AG20443 (cell line): ENCODE measurements at regions not wholly inside any gene's neighbourhood (a gene's known extent, or its start where the extent isn't known, plus 50 kb on each side); places are given as distances from the start of the nearest gene placed in this dataset.

Source experiments
- DNase-seq: peaks from one replicate; pipeline ENCODE4 v3.0.0; 2012; ENCODE audit warnings: low spot score, mixed read lengths

- peak; percentile 79 for DNase-seq
These were observed 52.0 kb upstream of the OSBPL8 start for GRCh38 chr12:76611533-76611932.

GRCh38 chr12:76614364-76614763 is 54.8 kb upstream of the OSBPL8 start:
- no peak for DNase-seq

DNA sequence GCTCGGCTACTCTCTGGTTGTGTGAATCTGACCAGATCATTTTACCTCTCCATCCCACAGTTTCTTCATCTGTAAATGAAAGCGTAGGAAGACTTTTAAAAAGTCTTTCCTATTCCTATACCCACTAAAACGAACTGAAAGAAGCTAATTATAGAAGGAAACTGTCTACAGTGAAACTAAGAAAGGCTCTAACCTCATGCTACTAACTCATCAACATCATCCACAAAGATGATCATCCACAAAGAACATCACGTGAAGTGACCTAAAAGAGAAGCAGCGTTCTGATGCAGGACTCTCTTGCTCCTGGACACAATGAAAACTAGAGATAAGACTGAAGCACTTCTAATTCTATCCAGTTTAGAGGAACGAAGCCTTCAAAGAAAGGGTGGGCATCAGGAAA is 58.5 kb upstream of the OSBPL8 start:
- no peak for DNase-seq

- peak; percentile 68 for DNase-seq
These were observed 62.0 kb upstream of the OSBPL8 start for GRCh38 chr12:76621582-76622024.

DNA sequence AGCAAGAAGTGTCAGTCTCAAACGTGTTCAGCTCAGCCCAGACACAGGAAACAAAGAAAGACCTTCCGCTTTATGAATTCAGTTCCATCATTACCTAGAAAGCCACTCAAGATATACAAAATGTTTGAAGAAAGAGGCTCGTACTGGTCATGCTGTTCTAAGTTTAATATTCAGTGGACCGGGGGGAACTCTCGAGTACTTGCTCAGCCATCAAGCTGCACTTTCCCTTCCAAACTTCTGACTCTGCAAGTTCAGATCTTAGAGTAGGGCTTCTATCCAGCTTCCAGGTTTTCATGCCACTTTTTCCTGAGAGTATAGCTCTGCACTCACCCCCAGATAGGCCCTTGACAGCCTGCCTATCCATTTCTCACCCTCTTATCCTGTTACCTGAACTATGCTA is 62.8 kb upstream of the OSBPL8 start:
- DNase-seq: no peak

DNA sequence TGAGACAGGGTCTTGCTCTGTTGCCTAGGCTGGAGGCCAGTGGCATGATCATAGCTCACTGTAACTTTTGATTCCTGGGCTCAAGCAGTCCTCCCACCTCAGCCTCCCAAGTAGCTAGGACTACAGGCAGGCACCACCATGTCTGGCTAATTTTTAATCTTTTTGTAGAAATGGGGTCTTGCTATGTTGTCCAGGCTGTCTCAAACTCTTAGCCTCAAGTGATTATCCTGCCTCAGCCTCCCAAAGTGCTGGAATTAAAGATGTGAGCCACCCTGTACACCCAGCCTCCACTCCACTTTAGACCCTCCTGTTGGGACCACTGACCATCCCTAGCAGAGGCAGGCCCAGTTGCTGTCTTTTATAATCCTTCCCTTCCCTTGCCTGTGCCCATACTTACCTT is 63.3 kb upstream of the OSBPL8 start:
- no peak for DNase-seq

- peak; percentile 24 for DNase-seq
These were observed 64.4 kb upstream of the OSBPL8 start for GRCh38 chr12:76623931-76624330.

GRCh38 chr12:76627346-76628135 is 68.0 kb upstream of the OSBPL8 start:
- peak; percentile 23 for DNase-seq

DNA sequence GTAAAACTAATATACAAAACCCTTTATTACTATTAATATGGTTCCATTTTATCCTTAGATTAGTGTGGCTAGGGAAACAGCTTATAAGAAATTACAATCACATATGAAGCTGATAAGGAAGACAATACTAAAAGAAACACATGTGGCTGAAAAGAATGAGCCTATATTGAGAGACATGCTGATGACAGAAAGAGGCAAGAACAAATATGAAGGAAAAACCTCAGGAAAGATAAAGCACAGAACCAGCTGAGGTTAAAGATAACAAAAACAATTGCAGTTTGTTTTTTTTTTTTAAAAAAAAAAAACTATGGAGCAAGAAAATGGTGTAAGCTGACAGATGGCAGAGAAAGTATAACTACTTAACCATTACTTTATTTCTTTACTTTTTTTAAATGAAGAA is 69.2 kb upstream of the OSBPL8 start:
- no peak for DNase-seq

DNA sequence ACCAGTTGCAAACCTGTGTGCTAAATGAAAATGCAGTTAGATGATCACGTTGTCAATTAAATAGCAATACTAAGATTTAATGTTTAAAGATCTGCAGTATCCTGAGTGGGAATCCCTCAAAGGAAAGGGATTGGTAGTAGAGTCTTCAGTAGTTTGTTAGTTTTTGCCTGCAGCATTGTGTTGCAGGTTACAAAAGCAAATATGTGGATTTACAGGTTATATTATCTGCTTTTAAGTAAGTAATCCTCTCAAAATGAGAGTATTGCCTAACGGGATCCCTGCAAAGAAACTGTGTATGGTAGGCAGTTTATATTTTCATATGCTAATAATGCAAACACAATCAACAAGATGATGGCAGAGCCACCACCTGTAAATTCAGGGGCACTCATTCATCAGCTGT is 72.2 kb upstream of the OSBPL8 start:
- DNase-seq: no peak

DNA sequence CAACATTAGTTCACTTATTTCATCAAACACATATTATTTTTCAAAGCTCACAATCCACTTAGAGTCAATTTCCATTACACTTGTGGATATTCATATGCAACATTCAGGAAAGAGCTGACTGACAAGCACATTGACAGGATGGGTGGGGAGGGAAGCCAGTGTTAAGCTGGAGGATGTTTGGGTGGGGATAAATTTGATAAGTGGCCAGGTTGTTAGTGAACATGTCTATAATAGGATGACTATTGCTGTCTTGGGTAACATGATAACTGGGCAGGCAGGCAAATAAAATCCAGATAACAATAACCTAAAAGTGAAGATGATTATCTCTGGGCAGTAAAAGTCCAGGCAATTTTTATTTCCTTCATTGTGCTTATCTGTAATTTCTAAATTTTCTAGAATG is 73.8 kb upstream of the OSBPL8 start:
- DNase-seq: no peak

GRCh38 chr12:76634133-76634532 is 74.6 kb upstream of the OSBPL8 start:
- no peak for DNase-seq

DNA sequence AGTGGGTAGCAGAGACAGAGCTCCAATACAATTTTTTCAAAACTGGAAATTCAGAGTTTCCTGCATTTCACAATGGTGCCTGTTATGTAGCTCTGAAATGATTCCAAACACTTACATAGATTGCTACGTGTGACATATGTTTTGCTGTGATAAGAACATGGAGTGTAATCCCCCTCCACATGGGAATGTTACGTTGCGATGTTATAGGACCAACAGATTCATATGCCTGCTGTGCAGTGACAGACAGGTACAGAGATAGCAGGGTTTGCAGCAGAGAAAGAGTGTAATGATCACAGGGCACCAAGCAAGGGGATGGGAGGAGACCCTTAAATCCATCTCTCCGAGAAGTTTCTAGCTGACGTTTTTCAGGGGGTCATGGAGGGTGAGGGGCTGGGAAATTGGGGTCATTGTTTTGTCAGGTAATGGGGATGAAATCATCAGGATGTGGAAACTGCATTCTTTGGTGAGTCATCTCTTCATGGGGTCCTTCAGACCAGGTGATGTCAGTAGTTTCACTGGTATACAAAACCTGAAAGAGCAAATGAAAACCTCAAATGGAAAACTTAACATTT is 76.6 kb upstream of the OSBPL8 start:
- DNase-seq: no peak

DNA sequence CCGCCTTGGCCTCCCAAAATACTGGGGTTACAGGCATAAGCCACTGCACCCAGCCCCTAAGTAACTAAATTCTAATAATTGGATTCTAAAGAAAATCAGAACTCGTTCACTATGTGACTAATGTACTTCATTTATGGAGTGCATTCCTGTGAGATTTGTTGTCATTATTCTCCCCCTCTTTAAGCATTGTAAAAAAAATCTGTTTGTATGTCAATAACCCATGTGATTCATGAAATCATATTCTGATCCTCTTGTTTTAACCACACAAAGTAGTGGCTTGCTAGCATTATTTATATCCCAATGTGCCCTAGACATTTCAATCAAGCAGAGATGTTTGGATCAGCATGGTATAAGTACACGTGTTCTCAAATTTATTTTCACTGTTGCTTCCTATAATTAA is 78.2 kb upstream of the OSBPL8 start:
- peak; percentile 36 for DNase-seq

DNA sequence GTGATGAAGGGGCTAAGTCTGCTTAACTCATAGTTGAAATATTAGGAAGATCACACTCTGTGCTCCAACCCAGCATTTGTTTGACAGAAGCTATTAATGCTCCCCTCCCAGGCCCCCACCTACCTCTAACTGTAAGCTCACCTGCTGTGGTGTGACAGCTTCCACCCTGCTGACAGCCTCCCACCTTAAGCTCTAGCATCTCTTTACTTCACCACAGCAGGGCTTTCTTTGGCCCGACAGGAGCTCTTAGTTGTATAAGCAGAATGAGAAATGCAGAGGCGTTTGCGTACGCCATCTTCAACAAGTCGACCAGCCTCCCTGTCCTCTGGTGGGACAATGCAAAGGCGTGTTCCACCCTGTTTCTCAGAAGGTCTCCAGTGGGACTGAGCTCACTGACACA is 80.1 kb upstream of the OSBPL8 start:
- no peak for DNase-seq

DNA sequence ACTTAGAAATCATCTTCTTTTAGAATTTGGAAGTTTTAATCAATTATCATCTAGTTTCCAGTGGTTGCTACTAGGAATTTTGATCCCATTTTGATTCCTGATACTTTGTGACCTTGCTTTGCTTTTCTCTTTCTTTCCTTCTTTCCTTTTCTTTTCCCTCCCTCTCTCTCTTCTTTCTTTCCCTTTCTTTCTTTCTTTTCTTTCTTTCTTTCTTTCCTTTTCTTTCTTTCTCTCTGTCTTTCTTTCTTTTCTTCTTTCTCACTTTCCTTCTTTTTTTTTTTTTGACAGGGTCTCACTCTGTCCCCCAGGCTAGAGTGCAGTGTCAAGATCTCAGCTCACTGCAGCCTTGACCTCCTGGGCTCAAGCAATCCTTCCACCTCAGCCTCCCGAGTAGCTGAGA is 81.5 kb upstream of the OSBPL8 start:
- no peak for DNase-seq

- no peak for DNase-seq
These were observed 82.4 kb upstream of the OSBPL8 start for GRCh38 chr12:76641961-76642360.

DNA sequence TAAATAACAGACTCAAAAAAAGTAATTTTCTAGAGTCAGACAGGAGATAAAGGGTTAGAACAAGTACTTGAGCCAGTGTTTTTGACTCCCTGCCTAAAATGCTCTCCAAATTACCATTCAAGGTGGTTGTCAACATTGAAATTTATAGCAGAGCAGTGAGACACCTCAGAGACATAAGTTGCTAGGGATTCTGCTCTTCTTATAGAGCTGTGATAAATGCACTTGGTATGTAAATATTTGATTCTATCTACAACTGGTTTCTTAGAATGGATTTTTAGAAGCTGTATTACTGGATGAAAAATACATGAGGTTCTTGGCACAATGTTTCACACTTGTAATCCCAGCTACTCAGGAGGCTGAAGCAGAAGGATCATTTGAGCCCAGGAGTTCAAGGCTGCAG is 83.9 kb upstream of the OSBPL8 start:
- DNase-seq: no peak

DNA sequence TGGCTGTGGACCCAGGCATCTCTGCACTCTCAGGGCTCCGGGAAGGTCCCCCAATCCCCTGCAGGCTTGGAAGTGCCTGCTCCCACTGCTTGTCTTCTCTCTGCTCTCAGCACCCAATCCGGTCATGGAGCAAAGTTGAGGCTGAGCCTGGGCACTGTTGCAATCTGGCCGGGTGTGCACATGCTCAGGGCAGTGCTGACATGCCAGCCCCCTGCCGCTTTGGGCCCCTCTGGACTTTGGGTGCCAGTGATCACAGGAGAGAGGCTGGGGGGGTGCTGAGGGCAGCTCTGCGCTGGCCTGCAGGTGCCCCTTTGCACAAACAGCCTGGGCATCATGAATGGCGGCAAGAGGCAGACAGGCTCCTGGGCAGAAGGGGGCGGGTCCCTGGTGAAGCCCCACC is 85.4 kb upstream of the OSBPL8 start:
- no peak for DNase-seq

GRCh38 chr12:76645934-76646333 is 86.4 kb upstream of the OSBPL8 start:
- no peak for DNase-seq

GRCh38 chr12:76646366-76646765 is 86.8 kb upstream of the OSBPL8 start:
- DNase-seq: no peak

DNA sequence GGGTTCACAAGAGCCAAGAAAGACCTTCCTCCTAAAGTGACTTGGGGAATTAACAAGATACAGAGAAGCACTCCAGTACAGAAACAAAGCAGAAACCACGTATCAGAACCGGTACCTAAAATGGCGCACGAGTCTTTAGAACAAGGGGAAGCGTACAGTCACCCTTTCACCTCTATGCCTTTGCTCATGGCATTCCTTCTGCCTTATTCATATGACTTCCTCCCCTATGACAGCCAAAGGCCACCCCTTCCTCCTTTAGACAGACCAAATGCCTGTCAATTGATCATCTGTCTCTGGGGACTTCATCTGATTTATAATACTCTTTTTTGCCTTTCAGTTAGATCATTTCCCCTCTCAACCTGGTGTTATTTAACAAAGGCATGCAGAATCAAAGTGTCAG is 89.5 kb upstream of the OSBPL8 start:
- DNase-seq: no peak

- DNase-seq: no peak
These were observed 92.8 kb upstream of the OSBPL8 start for GRCh38 chr12:76652402-76652801.

- DNase-seq: no peak
These were observed 93.8 kb upstream of the OSBPL8 start for GRCh38 chr12:76653342-76653741.
